Activated CD8-positive, alpha-beta memory T cell treated with anti-CD3 and anti-CD28 coated beads, Interleukin-2, amount 50 U/mL, for 1 hour (primary cell): ENCODE measurements at regions not wholly inside any gene's neighbourhood (a gene's known extent, or its start where the extent isn't known, plus 50 kb on each side); places are given as distances from the start of the nearest gene placed in this dataset.

ENCODE experiments used
- DNase-seq: peaks from one replicate; pipeline ENCODE4 v3.0.0-alpha.2; 2020; ENCODE audit errors: extremely low read depth

GRCh38 chr2:12347066-12347493 lies 369.7 kb upstream of the TRIB2 start:
- DNase-seq: no peak

GRCh38 chr2:12348216-12348615 lies 368.5 kb upstream of the TRIB2 start:
- DNase-seq: no peak

GRCh38 chr2:12350821-12351220 lies 365.9 kb upstream of the TRIB2 start:
- no peak for DNase-seq

GRCh38 chr2:12352889-12353288 lies 363.8 kb upstream of the TRIB2 start:
- DNase-seq: no peak

GRCh38 chr2:12361506-12361905 lies 355.2 kb upstream of the TRIB2 start:
- DNase-seq: no peak

- DNase-seq: no peak
Measured at GRCh38 chr2:12363138-12363537, 353.6 kb upstream of the TRIB2 start.

- DNase-seq: no peak
Measured at GRCh38 chr2:12363569-12363968, 353.2 kb upstream of the TRIB2 start.

- DNase-seq: no peak
Measured at GRCh38 chr2:12369566-12369965, 347.2 kb upstream of the TRIB2 start.

GRCh38 chr2:12376025-12376424 lies 340.7 kb upstream of the TRIB2 start:
- DNase-seq: no peak

- DNase-seq: no peak
Measured at GRCh38 chr2:12379143-12379542, 337.6 kb upstream of the TRIB2 start.

GRCh38 chr2:12381543-12382325 lies 335.0 kb upstream of the TRIB2 start:
- no peak for DNase-seq

- no peak for DNase-seq
Measured at GRCh38 chr2:12382366-12382765, 334.4 kb upstream of the TRIB2 start.

- no peak for DNase-seq
Measured at GRCh38 chr2:12389344-12390045, 327.2 kb upstream of the TRIB2 start.

- DNase-seq: no peak
Measured at GRCh38 chr2:12391116-12391515, 325.6 kb upstream of the TRIB2 start.

GRCh38 chr2:12396699-12397098 lies 320.0 kb upstream of the TRIB2 start:
- DNase-seq: no peak

GRCh38 chr2:12397854-12398253 lies 318.9 kb upstream of the TRIB2 start:
- DNase-seq: no peak

- DNase-seq: no peak
Measured at GRCh38 chr2:12399240-12399639, 317.5 kb upstream of the TRIB2 start.

GRCh38 chr2:12400543-12400942 lies 316.2 kb upstream of the TRIB2 start:
- no peak for DNase-seq

GRCh38 chr2:12402440-12403139 lies 314.1 kb upstream of the TRIB2 start:
- no peak for DNase-seq

- no peak for DNase-seq
Measured at GRCh38 chr2:12404497-12404896, 312.2 kb upstream of the TRIB2 start.

- no peak for DNase-seq
Measured at GRCh38 chr2:12407160-12407559, 309.6 kb upstream of the TRIB2 start.

GRCh38 chr2:12412898-12413305 lies 303.8 kb upstream of the TRIB2 start:
- DNase-seq: no peak

- no peak for DNase-seq
Measured at GRCh38 chr2:12415536-12415935, 301.2 kb upstream of the TRIB2 start.
